GM12865 (cell line): ENCODE measurements at regions not wholly inside any gene's neighbourhood (a gene's known extent, or its start where the extent isn't known, plus 50 kb on each side); places are given as distances from the start of the nearest gene placed in this dataset.

Experiments
- DNase-seq: peaks from one replicate; pipeline ENCODE4 v3.0.0; 2010; ENCODE audit warnings: low read depth
- H3K4me3 ChIP-seq: 2 replicates; pipeline ENCODE4 v1.5.1; 2011; ENCODE audit warnings: mild to moderate bottlenecking, low read depth, low read length, control low read depth
- CTCF ChIP-seq: IDR thresholded peaks from 2 replicates; pipeline ENCODE4 v1.5.1; 2011; ENCODE audit warnings: low read length, control low read depth, low read depth, inconsistent platforms; ENCODE audit not compliant: insufficient read depth; ENCODE audit errors: missing control alignments

- no peak for DNase-seq
- TF ChIP-seq CTCF, result no peak
- no peak overlapping the region for H3K4me3 ChIP-seq
Measured at GRCh38 chr2:84373391-84373790, 85.7 kb downstream of the SUCLG1 start.

DNA sequence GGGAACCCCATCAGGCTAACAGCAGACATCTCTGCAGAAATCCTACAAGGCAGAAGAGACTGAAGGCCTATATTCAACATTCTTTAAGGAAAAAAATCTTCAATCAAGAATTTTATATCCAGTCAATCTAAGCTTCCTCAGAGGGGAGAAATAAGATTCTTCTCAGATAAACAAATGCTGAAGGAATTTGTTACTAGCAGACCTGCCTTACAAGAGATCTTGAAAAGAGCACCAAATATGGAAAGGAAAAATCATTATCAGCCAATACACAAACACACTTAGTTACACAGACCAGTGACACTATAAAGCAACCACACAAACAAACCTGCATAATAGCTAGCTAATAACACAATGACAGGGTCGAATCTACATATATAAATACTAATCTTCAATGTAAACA is 96.5 kb downstream of the SUCLG1 start:
- no peak for DNase-seq
- no peak overlapping the region for H3K4me3 ChIP-seq
- TF ChIP-seq CTCF, result no peak

- TF ChIP-seq CTCF, result no peak
- no peak for DNase-seq
- H3K4me3 ChIP-seq, result no peak overlapping the region
Measured at GRCh38 chr2:84338069-84338468, 121.0 kb downstream of the SUCLG1 start.

GRCh38 chr2:84327645-84328249 is 131.3 kb downstream of the SUCLG1 start:
- no peak overlapping the region for H3K4me3 ChIP-seq
- no peak for DNase-seq
- no peak for TF ChIP-seq CTCF

- DNase-seq, result no peak
- TF ChIP-seq CTCF, result no peak
- no peak overlapping the region for H3K4me3 ChIP-seq
Measured at GRCh38 chr2:84326831-84327432, 132.1 kb downstream of the SUCLG1 start.

DNA sequence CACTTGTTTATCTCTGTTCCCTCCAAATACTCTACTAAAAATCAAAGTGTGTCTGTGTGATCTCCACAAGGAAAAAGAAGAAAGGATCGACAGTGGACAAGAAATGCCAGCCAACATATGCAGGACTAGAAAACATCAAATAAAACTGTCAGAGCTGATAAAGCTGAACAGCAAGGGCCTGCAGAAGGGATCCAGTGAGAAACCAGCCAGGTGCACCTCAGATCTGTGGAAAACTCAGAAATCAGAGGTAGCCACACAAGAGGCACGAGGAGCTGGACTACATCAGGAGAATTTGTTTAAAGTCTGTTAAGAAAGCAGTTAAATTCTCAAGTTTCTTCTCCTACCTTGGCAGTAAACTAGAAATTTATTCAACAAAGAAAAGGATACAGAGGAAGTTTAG is 135.2 kb downstream of the SUCLG1 start:
- no peak overlapping the region for H3K4me3 ChIP-seq
- DNase-seq, result no peak
- TF ChIP-seq CTCF, result no peak

DNA sequence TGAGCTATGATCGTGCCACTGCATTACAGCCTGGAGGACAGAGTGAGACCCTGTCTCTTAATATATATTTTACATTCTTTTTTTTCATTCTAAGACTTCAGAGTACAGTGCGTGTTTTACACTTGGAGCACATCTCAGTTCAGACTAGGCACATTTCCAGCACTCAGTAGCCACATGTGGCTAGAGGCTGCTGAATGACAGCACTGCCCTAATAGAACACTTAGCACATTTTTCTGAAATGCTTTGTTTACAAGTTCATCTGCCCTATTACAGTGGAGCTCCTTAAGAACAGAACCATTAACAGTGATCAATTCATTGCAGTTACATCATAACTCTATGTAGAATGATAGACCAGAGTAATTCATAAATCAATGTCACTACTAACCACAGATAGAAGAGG is 138.1 kb downstream of the SUCLG1 start:
- no peak overlapping the region for H3K4me3 ChIP-seq
- DNase-seq, result no peak
- no peak for TF ChIP-seq CTCF
